ENCODE measurements at regions not wholly inside any gene's neighbourhood (a gene's known extent, or its start where the extent isn't known, plus 50 kb on each side); places are given as distances from the start of the nearest gene placed in this dataset.

DNA sequence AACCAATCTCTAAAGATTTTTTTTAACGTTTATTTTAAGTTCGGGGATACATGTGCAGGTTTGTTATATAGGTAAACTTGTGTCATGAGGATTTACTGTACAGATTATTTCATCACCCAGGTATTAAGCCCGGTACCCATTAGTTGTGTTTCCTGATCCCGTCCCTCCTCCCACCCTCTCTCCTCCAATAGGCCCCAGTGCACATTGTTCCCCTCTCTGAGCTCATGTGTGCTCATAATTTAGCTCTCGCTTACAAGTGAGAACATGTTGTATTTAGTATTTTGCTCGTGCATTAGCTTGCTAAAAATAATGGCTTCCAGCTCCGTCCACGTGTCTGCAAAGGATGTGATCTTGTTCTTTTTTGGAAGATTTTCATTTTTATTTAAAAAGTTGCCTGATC is 2309.4 kb upstream of the AGA start:
- no peak for DNase-seq

DNA sequence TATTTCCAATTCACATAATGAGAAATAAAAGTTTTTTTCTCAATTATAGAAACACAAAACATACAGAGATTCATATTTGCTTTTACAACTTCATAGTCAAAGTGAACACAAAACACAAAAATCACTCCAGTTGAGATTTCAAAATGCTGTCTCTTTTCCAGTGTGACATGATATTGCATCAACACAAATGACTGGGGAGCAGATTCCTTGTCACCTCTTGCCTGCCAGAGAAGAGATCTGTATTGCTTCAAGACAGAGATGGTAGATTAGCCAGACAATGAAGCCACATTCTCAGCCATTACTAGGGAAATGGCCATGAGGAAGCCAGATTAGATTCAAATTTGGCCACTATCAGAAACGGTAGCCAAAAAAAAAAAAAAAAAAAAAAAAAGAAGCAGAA is 2313.1 kb upstream of the AGA start:
- no peak for DNase-seq

DNA sequence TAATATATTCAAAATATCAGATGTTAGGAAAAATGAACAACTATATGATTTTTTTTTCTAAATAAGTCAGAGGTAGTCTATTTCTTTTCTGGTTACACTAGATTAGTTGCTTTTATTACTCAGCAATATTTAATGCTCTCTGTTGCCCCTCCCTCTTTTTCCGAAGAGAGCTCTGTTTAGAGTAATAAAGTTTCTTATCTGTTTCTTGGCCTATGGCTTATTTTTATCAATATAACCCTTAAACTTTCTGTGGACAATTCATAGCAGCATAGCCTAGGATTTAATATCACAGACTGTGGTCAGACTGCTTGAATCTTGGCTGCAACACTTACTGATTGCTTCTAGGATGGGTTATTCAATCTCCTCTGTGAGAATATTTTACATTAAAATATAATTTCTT is 2315.4 kb upstream of the AGA start:
- DNase-seq: no peak

DNA sequence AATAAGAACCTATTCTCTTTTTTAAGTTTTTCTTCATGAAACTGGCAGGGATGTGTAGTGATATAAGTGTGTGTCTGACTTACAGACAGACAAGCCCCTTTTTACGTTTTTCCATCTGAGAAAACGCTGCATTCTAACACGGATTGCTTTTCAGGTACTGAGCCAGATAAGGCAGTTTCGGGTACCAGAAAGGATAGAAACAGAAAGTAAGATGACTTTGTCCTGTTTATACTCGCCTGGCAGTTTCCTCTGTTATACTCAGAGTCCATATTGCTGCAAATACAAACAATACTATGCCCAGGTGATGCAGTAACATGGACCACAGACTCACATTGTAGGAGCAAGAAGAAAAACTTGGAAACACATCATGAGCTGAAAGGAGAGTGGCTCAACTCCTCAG is 2320.6 kb upstream of the AGA start:
- no peak for DNase-seq

DNA sequence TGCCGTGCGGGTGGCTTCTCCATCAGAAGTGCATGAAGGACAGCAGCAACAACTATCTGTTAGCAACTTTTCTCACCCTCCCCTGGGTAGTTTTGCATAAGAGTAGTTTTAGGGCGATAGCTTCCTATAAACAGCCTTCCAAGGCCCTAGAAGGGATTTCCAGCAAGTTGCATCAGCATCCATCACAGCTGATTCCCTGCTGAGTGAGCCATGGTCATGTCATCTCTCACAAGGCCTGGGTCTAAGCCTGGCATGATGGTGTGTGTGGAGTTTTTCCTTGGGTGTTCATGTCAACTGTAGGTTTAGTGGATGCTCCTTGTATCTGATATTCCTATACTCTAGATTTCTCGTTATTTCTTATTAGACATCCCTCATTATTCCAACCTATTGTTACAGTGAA is 2324.7 kb upstream of the AGA start:
- DNase-seq: no peak

DNA sequence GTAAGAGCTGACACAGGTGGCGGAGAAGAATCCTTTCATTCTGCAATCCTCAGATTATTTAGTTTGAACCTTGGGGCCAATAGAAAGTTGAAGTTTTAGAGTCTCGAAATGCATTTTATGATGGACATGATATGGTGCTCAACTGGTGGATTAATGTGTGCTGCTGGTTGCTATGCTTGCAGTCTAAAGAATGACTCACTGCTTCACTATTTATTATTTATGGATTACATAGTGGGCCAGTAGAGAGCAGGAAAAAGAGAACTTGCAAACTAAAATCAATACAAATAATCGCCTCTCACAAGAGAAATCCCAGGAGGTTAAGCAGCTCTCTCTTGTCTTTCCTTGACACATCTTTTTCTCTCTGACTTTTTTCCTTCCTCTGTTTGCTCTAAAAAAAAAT is 2326.8 kb upstream of the AGA start:
- no peak for DNase-seq

DNA sequence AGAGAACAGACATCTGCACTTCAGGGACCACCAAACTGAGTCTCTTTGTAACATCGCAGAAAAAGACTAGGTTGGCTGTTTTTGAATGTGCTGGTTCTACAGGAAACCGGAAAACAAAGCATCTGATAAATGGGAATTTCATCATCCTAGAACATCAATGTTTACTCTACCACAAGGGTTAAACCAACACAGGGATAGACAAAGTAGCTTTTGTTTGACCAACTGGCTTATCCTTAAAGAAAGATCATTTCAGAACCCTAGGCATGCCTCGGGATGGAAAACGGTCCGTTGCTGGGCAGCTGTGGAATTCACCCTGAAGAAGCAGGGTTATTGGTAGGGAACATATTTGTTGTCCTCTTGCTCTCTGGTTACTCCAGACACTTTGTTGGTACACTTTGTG is 2355.5 kb upstream of the AGA start:
- DNase-seq: no peak

DNA sequence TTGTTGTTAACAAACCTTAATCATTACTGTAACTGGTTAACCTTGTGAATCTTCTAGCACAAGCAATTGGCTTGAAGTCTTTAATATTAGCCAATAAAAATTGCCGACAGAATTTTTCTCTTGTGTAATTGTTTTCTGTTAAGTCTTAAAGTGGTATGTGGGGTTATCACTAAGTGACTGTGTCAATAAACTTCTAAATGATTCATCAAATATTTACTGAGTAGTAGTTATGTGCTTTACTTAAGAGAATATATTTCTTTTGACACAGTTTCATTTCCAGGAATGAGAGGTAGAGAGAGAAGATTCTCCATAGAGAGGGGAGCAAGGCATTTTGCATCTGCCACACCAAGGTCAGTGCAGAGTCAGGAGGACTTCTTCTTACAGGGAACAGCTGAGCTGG is 2361.6 kb upstream of the AGA start:
- DNase-seq: no peak

DNA sequence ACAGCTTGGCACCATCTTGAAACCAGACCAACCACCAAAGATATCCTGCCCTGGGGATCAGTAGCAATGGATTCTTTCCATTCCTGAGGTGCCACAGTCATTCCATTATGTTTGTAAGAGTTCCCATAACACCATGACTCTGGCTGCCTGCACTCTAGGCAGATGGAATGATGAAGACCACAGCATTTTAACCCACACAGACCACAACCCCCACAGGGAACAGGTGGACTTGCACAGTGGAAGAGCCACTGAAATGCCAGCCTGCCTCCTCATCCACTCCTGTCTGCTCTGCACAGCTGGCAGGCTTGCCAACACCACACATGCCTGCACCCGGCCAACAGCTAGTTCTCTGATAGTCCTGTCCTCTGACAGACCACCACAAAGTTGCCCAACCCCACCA is 2362.2 kb upstream of the AGA start:
- no peak for DNase-seq

DNA sequence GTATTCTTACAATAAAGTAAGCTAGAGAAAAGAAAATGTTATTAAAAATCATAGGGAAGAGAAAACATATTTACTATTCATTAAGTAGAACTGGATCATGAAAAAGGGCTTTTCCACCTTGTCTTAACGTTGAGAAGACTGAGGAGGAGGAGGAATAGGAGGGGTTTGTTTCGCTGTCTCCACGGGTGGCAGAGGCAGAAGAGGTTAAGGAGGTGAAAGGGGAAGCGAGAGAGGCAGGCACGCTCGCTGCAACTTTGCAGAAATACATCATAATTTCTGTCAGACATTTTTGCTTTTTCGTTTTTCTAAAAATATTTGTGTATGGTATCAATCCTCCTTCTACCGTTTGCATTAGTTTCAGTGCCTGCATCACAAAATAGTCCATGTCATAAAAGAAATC is 2375.1 kb upstream of the AGA start:
- no peak for DNase-seq

DNA sequence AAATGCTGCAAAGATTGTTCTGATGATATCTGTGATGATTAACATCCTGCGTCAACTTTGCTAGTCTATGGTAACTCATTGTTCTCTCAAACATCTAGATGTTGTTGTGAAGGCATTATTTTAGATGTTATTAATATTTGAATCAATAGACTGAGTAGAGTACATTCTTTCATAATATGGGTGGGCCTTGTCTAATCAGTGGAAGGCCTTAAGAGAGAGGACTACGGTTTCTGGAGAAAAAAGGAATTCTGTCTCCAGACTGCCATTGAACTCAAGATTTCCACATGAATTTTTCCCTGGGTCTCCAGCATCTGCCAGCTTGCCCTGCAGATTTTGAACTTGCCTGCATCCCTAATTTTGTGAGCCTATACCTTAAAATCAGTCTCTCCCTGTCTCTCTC is 2381.1 kb upstream of the AGA start:
- no peak for DNase-seq

DNA sequence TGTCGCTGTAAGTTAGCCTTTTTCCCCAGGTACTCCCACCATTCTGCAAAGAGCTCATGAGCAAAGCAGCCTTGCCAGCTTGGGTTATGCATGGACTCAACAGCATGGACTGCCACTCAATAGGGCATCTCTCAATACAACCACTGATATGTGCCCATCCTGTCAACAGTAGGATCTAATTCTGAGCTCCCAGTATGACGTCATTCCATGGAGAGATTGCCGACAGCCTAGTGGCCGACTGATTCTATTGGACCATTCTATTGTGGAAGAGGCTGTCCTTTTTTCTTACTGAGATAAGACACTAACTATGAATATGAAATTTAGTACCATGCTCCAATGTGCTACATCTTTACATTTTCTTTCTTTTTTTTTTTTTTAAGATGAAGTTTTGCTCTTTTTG is 2389.0 kb upstream of the AGA start:
- DNase-seq: no peak

DNA sequence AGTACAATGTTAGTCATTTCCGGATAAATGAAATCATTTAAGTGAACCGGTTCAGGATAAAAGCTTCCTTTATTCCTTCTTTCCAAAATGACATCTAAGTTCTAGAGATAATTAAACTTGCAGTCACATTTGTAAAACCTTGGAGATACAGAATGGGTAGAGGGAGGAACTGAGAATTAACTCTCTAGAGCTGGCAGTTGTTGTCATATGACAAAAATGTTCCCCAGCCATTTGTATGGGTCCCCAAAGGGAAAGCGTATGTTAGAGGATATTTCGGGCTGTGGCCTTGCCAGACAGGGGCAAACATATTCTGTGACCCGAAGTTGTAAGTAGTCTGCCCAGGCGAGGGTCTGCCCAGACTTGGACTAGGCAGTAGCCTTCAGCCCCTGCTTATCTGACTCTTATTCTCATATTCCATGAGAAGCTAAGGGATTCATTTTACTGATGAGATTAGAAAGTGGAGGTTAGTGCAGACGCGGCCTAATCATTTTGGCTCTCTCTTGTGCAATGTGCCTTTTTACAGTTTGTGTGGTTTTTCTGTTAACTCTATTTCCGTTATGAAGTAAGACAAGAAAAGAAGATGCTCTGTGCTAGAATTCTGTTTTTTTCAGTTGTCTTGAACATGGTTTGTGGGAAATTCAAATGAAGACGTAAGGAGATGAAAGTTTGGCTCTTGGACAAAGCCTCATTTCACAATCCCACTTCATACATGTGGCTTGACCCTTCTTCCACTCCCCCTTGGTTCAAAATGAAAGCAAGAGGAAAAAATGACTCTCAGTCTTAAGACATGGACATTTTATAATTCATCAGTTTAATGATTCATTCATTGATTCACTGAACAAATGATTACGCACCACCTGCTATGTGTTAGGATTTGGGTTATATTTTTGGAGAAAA is 2394.2 kb upstream of the AGA start:
- no peak for DNase-seq

DNA sequence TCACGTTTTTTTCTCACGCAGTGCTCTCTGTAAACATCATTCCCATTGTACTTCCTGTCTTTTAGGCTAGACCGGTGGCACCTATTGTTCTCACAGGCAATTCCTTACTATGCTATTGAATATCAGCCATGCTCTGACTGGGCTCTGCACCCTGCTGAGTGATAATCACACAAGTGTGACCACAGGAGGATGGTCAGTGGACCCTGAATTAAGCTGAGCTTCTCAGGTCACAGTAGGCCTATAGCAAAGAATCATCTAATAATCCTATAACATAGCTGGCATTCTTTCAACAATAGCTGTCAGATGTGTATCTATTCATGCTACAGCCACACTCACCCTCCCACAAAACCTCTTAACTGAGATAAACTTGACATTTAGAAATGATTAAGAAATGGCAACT is 2399.8 kb upstream of the TENM3 start:
- no peak for DNase-seq

DNA sequence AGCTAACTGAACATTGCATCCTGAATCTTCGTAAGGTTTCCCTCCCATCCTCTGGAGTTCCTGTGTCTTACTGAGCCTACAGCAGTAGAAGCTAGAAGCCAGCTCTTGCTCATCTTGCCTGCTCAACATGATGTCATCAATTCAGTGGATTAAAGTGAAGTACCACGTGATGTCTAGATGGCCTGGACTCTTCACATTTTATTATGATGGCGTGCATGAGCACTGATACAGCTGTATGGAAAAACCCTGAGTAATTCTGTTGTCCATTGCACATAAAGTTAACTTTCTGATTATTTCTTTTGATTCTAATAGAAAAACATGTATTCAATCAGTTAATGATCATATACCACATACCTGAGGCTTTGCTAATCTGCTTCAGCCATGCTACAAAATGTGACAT is 2387.7 kb upstream of the TENM3 start:
- DNase-seq: no peak

DNA sequence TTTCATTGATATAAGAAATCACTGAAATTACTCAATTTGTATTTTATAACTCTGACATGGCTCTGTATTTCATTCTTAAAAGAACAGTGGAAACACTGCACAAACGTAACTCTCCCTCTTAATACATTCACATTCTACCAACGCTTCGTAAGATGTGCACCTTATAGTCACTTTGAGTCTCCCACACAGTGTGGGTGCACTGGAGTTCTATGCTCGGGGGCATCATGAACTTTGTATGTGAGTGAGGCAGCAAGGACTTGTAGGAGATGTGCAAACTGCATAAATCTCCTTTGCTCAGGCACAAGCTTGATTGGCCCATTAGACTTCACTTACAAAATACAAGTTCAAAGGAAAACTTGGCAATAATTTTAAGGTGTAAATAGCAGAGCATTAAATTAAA is 2385.0 kb upstream of the TENM3 start:
- no peak for DNase-seq

DNA sequence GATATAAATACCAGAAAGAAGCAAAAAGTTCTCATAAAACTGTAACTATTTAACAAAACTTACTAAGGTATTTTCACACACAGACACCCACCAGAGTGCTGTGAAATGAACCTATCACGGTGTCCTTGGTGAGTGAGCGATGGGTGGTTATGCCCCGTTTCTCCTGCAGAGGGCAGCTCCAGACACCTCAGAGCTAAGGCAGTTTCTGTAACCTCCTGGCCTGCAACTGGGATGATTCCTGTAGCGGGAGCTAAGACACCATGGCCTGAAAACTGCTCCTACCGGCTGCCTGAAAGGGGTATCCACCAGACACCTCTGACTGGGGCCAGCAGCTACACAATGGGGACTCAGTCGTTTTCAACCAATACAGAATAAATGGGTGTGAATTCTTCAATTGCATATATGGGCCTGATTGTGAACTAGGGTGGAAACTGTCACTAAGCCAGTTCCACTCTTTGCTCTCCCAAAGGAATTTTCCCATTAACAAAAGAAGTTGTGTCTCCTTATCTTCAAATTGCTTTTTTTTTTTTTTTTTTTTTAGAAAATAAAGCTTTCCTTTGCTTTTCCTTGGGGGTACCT is 2375.8 kb upstream of the TENM3 start:
- peak; percentile 6 for DNase-seq

DNA sequence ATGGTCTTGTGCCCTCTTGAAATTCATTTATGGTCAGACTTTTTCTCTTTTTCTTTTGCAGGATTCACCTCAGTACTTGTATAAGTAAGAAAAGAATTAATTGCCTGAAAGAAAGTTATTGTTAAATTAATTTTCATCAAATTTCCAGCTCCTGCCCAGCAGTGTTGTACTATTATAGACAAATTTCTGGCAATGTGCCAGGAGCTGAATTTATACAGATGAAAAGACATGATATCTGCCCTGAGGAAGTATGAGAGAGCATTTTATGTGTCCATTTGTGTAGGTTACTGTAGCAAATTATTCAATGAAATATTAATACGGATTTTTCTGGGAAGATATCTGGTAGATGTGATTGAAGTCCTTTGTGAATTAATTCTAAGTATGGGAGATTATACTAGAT is 2371.5 kb upstream of the TENM3 start:
- no peak for DNase-seq

DNA sequence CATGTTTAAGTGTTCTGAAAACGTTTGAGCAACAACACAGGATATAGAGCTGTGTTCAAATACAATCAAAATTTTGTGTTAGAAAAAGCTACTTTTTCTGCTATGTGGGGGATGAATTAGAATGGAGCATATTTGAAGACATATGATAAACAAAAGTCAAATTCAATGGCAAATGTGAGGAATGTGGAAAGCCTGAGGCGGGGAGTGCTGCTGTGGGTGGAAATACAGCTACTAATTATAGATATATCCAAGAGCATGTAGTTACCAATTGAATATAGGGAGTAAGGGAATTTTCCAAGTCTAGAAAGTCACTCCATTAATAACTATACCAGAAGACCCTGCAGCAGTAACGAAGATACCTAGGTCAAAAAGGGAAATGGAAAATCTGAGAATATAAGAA is 2370.4 kb upstream of the TENM3 start:
- DNase-seq: no peak

DNA sequence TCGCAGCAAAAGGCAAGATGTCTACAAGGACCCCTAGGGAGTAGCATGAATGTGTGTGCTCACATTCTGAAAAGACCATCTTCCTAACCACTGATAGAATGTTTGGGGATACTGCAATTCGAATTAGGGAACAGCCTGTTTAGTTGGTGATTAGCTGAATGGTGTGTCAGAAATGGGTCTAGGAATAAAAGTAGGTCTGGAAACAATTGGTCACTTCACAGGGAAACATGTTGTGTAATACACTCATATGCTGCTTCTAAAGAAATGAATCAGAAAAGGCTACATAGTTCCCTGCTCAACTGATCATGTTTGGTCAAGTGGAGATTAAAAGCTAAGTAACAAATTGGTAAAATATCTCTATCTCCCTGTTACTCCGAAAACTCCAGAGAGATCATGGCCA is 2362.4 kb upstream of the TENM3 start:
- DNase-seq: no peak

DNA sequence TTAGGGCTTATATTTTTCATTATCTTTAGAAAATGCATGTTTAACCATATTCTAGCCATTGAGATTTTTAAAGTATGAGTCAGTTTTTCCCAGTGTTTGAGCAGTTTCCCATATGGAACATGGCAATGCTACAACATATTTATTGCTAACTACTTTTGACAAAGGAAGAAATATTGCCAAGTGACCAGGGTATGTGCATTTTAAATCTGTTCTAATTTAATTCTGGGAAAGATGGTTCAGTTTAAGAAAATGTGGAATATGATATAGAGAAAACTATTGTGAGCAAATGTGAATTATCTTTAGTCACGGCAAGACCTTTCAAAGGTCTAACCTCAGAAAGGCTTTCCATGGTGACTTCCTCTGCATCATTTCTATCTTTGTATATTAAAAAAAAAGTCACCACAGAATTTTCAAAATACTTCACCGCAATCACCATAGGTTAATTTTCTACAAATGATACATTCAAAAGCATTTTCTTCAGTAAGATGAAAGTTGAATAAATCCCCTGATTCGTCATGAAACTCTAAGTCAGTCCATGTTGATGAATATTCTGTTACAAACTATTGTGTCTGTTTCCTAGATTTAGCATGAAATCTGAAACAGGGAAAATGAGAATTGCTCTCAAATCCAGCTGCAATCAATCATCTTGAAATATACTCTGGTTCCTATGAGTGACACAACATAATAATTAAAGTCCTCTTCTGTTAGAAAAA is 2349.0 kb upstream of the TENM3 start:
- DNase-seq: no peak

DNA sequence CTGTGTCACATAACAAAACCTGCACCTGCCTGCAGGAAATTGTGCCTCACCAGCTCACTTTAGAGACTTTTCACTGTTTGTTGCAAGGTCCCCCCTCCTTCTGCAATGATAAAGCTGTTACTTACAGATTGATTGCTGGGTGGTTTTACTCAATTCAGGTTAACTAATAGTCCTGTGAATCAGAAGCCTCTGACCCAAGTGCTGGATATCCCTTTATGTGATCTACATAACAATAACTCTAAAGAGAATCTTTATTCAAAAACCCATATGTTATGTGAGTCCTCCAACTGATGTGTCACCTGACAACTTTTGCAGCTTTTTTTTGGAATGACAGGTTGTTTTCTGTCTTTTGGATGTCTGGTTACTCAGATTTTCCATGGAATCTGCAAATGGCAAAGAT is 2323.6 kb upstream of the TENM3 start:
- DNase-seq: no peak

DNA sequence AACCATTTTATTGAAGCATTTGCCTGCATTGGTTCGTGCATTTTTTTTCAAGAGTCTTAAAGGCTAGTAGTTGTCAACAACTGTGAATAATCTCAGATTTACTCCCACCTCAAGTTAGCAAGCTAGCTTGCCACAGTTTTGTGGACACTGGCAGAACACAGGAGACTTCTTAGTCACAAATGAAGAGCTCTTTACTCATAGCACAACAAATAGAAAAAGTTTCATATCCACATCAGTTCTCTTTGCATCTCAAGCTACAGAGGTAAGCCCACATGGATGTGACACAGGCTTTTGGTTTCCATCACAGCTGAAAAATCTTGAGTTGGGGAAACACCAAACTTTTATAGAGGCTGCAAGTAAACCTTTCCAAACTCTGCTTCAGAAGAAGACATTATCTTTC is 2315.7 kb upstream of the TENM3 start:
- DNase-seq: no peak

DNA sequence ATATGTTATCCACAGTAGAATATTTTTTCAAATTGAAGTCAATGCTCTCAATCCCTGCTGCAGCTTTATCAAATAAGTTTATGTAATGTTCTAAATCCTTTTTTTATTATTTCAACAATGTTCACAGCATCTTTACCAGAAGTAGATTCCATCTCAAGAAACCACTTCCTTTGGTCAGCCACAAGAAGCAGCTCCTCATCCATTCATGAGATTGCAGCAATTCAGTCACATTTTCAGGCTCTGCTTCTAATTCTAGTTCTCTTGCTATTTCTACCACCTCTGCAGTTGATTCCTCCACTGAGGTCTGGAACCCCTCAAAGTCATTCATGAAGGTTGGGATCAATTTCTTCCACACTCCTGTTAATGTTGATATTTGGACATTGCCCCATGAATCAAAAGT is 2301.3 kb upstream of the TENM3 start:
- no peak for DNase-seq

Data from CD4-positive, alpha-beta T cell treated with Interferon gamma for 1 hour (primary cell).